ENCODE measurements at regions not wholly inside any gene's neighbourhood (a gene's known extent, or its start where the extent isn't known, plus 50 kb on each side); places are given as distances from the start of the nearest gene placed in this dataset.

GRCh38 chr13:64770743-64771142 lies 2459.4 kb downstream of the PCDH9 start:
- no peak for TF ChIP-seq ZNF274 (IDR thresholded peaks at IDR 0.05; ENCODE audit: low read depth, low read length)

DNA sequence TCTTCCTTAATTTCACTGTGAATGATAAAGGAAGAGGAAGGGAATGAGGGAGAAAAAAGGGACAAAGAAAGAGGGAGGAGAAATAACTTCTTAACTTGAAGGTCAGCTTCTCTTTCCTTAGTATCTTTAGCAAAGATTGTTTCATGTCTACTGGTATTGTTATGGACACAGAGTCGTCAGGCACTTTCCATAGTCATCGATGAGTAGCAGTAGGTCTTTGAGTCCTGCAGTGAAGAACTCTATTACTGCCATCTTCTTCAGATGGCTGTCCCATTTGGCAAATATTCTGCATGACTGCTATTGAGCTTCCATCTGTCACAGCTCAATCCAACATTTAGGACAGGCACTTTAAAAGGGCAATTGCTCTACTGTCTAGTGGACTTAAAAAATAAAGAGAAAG lies 2463.1 kb downstream of the PCDH9 start:
- H3K4me3 ChIP-seq (ENCODE audit: low read length): no peak overlapping the region
- TF ChIP-seq ZNF274 (IDR thresholded peaks at IDR 0.05; ENCODE audit: low read depth, low read length): no peak

More at GRCh38 chr13:64770743-64771142, 2459.4 kb downstream of the PCDH9 start:
- no peak overlapping the region for H3K4me3 ChIP-seq (ENCODE audit: low read length)

GRCh38 chr13:64765636-64766035 lies 2464.5 kb downstream of the PCDH9 start:
- H3K4me3 ChIP-seq (ENCODE audit: low read length): no peak overlapping the region
- no peak for TF ChIP-seq ZNF274 (IDR thresholded peaks at IDR 0.05; ENCODE audit: low read depth, low read length)

DNA sequence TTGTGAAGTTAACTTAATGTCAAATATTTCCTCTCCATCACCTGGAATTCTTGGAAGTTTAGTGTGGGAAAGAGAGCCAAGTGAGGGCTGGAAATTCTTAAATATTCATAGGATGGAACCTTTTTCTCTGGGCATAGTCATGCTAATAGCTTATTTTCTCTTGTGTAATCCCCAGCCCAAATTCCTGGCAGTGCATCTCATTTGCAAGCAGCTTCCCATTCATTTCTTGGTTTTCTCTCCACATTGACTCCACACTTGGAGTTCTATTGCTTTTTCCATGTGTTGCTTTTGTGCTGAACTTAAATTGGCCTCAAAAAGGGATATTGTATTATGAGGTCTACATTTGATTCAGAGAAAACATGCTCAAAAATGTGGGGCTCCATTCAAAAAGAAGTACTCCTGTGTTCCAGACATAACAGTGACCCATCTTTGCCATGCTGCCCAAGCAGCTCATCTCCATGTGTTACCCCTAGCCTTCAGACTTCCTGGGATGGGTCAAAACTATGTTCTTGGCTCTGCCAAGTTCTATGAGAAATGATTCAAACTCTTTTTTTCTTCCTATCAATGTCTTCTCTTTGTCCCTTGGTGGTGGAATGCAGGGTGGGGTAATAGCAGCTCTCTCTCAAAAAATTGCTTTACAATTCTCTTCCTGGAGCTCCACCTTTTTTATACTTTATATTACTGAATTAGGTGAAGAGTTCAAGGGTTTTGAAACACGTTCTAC lies 2471.5 kb downstream of the PCDH9 start:
- no peak overlapping the region for H3K4me3 ChIP-seq (ENCODE audit: low read length)
- TF ChIP-seq ZNF274 (IDR thresholded peaks at IDR 0.05; ENCODE audit: low read depth, low read length): no peak

- H3K4me3 ChIP-seq (ENCODE audit: low read length): no peak overlapping the region
- TF ChIP-seq ZNF274 (IDR thresholded peaks at IDR 0.05; ENCODE audit: low read depth, low read length): no peak
Measured at GRCh38 chr13:64756621-64757020, 2473.5 kb downstream of the PCDH9 start.

GRCh38 chr13:64755961-64756360 lies 2474.2 kb downstream of the PCDH9 start:
- H3K4me3 ChIP-seq (ENCODE audit: low read length): no peak overlapping the region
- no peak for TF ChIP-seq ZNF274 (IDR thresholded peaks at IDR 0.05; ENCODE audit: low read depth, low read length)

DNA sequence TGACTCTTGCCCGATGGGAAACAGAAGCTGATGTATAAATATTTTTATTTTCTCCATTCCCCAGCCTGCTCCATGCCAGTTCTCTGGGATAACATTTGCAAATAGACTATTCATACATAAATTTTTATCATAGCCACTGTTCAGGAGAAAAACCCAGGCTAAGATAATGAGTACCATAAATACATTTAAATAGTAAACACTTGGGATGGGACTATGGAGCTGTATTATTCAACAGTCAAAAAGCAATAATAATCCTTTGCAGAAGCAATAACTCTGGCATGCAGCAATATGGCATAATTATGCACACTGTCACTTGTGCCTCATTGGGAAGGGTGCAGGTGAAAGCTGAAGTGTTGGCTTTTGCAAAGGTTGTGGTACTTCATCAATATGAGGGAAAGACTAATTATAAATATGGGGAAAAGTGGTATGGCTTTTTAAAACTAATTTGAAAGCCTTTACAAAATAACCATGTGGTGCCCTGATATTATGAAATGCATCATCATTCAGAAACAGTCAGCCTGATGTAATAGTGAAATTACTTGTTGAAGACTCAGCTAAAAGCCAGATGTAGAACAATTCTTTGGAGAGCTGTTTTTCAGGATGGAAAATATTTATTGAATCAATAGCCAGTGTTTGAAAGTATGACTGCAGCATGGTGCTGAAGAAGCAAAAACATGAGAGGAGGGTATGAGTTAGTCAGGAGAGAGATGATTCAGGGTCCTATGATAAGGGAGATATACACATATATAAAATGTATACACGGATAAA lies 2476.7 kb downstream of the PCDH9 start:
- TF ChIP-seq ZNF274 (IDR thresholded peaks at IDR 0.05; ENCODE audit: low read depth, low read length): no peak
- H3K4me3 ChIP-seq (ENCODE audit: low read length): no peak overlapping the region

- TF ChIP-seq ZNF274 (IDR thresholded peaks at IDR 0.05; ENCODE audit: low read depth, low read length): no peak
- no peak overlapping the region for H3K4me3 ChIP-seq (ENCODE audit: low read length)
Measured at GRCh38 chr13:64749301-64749700, 2480.8 kb downstream of the PCDH9 start.

DNA sequence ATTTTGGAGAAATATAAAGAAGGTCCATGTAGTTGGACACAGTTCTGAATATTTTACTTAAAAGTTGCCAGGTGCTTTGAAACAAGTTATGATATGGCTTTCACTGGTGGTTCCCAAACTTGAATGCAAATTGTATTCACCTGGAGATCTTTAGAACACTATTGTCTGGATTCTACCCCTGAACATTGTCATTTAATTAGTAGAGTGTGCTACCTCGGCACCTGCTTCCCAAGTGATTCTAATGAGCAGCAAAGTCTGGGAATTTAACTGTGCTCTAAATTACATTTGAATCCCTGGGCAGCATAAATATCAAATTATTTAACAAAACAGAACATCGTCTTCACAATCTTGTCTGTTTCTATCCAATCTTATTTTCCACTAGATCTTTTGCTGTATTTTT lies 2483.3 kb downstream of the PCDH9 start:
- H3K4me3 ChIP-seq (ENCODE audit: low read length): no peak overlapping the region
- no peak for TF ChIP-seq ZNF274 (IDR thresholded peaks at IDR 0.05; ENCODE audit: low read depth, low read length)

GRCh38 chr13:64740493-64740892 lies 2489.6 kb downstream of the PCDH9 start:
- no peak overlapping the region for H3K4me3 ChIP-seq (ENCODE audit: low read length)
- no peak for TF ChIP-seq ZNF274 (IDR thresholded peaks at IDR 0.05; ENCODE audit: low read depth, low read length)

- no peak for TF ChIP-seq ZNF274 (IDR thresholded peaks at IDR 0.05; ENCODE audit: low read depth, low read length)
- H3K4me3 ChIP-seq (ENCODE audit: low read length): no peak overlapping the region
Measured at GRCh38 chr13:64725492-64725891, 2504.6 kb downstream of the PCDH9 start.

GRCh38 chr13:64723724-64724123 lies 2506.4 kb downstream of the PCDH9 start:
- no peak for TF ChIP-seq ZNF274 (IDR thresholded peaks at IDR 0.05; ENCODE audit: low read depth, low read length)
- no peak overlapping the region for H3K4me3 ChIP-seq (ENCODE audit: low read length)

DNA sequence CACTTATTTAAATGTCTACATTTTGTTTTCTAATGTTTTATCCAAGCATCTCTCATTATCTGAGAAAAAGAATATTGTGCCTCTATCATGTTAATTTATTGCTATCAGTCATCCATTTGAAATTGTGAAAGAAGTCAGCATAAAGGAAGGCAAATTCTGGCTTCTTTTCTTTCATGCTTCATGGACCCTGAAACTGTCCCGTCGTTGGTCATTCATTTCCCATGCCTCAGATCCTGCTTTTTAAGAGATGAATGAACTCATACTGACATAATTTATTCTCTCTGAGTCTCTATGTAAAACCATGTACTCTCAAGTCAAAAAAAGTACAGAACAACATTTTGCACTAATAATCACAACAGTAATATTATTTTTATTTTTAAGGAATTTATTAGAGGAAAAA lies 2512.0 kb downstream of the PCDH9 start:
- TF ChIP-seq ZNF274 (IDR thresholded peaks at IDR 0.05; ENCODE audit: low read depth, low read length): no peak
- no peak overlapping the region for H3K4me3 ChIP-seq (ENCODE audit: low read length)

GRCh38 chr13:64716936-64717335 lies 2513.2 kb downstream of the PCDH9 start:
- no peak for TF ChIP-seq ZNF274 (IDR thresholded peaks at IDR 0.05; ENCODE audit: low read depth, low read length)
- H3K4me3 ChIP-seq (ENCODE audit: low read length): no peak overlapping the region

GRCh38 chr13:64709079-64709478 lies 2521.1 kb downstream of the PCDH9 start:
- no peak for TF ChIP-seq ZNF274 (IDR thresholded peaks at IDR 0.05; ENCODE audit: low read depth, low read length)
- H3K4me3 ChIP-seq (ENCODE audit: low read length): no peak overlapping the region
